HCT116 (cell line): ENCODE measurements at regions not wholly inside any gene's neighbourhood (a gene's known extent, or its start where the extent isn't known, plus 50 kb on each side); places are given as distances from the start of the nearest gene placed in this dataset.

Experiments used
- ATAC-seq: fragments of 200-7000 bp; cut with Tn5 transposase; 2 replicates; pipeline ENCODE4 v1.9.1; 2020; ENCODE audit warnings: mild to moderate bottlenecking, moderate library complexity
- BruUV-seq: library from RNA; stranded (reverse); fragments of 400-500 nt; replicated peaks from 2 replicates; lab custom pipeline; 2021; lab: Mats Ljungman, UMichigan
- CTCF ChIA-PET: fragments of 300-600 bp; sonication (Branson Sonifier 250); formaldehyde crosslinking; loops from one replicate; lab custom pipeline; 2021; ENCODE audit warnings: antibody characterized with exemption; lab: Charles Lee
- POLR2A ChIA-PET: fragments of 300-600, 350-600 bp; sonication (Branson Sonifier 250); formaldehyde crosslinking; loops from one replicate; lab custom pipeline; 2021; ENCODE audit warnings: antibody characterized with exemption; lab: Charles Lee
- RAD21 ChIA-PET, 2 experiments: fragments of 300-600 bp; sonication (Branson Sonifier 250); formaldehyde crosslinking; loops; one replicate each; lab custom pipeline; 2023; ENCODE audit warnings: low total read pairs in 2 of 2; ENCODE audit not compliant: uncharacterized antibody in 2 of 2, unreplicated experiment in 2 of 2, low non-redundant PET in 1 of 2; lab: Charles Lee
- DNase-seq: peaks from one replicate; pipeline ENCODE4 v3.0.0-alpha.2; 2010; ENCODE audit warnings: low read depth, low spot score
- H2AFZ ChIP-seq: fragments of 200-600 bp; shearing (Covaris generic), sonication (generic); 2 replicates; pipeline ENCODE4 v1.6.1; 2017; ENCODE audit warnings: low read depth, mixed run types, mixed read lengths, antibody characterized with exemption, low read length; ENCODE audit not compliant: poor library complexity, severe bottlenecking
- H3K27ac ChIP-seq: 2 replicates; pipeline ENCODE4 v1.5.1; 2012; ENCODE audit warnings: low read depth, low read length
- H3K27me3 ChIP-seq: fragments of 200-600 bp; sonication (generic); 2 replicates; pipeline ENCODE4 v1.6.1; 2016; ENCODE audit warnings: mixed run types, low read length, mixed read lengths; ENCODE audit not compliant: insufficient read depth
- H3K36me3 ChIP-seq, 2 experiments: fragments of 200-500 bp in 1 of 2; fragments of 200-600 bp in 1 of 2; sonication (Bioruptor generic) in 1 of 2; sonication (generic) in 1 of 2; 2 replicates each; pipeline versions ENCODE4 v1.5.1 to v1.6.1; 2014 to 2016; ENCODE audit warnings: low read length in 2 of 2, inconsistent platforms in 1 of 2, mixed read lengths in 1 of 2, mixed run types in 1 of 2; ENCODE audit not compliant: insufficient read depth in 2 of 2, control insufficient read depth in 1 of 2
- H3K4me1 ChIP-seq, 2 experiments: fragments of 200-600 bp in 1 of 2; sonication (generic) in 1 of 2; 2 replicates each; pipeline versions ENCODE4 v1.5.1 to v1.6.1; 2012 to 2017; ENCODE audit warnings: low read length in 2 of 2, inconsistent platforms in 1 of 2, mild to moderate bottlenecking in 1 of 2, mixed read lengths in 1 of 2, mixed run types in 1 of 2, moderate library complexity in 1 of 2; ENCODE audit not compliant: insufficient read depth in 2 of 2, control insufficient read depth in 1 of 2
- H3K4me2 ChIP-seq: fragments of 200-600 bp; sonication (generic); 2 replicates; pipeline ENCODE4 v1.6.1; 2017; ENCODE audit warnings: mixed run types, low read length, mixed read lengths
- H3K4me3 ChIP-seq, 2 experiments: fragments of 200-600 bp in 1 of 2; sonication (generic) in 1 of 2; replicated peaks in 1 of 2; 2 replicates each; pipeline ENCODE4 v1.5.1; 2011 to 2016; ENCODE audit warnings: low read length in 2 of 2, control low read depth in 1 of 2, low read depth in 1 of 2, mild to moderate bottlenecking in 1 of 2, mixed read lengths in 1 of 2, mixed run types in 1 of 2
- H3K79me2 ChIP-seq: fragments of 200-600 bp; sonication (generic); 2 replicates; pipeline ENCODE4 v1.6.1; 2017; ENCODE audit warnings: mild to moderate bottlenecking, mixed run types, low read length, moderate library complexity, mixed read lengths; ENCODE audit not compliant: insufficient read depth
- H3K9ac ChIP-seq: fragments of 200-600 bp; sonication (generic); 2 replicates; pipeline ENCODE4 v1.6.1; 2016; ENCODE audit warnings: low read length, mixed read lengths
- H3K9me2 ChIP-seq: fragments of 200-600 bp; sonication (generic), shearing (Covaris generic); 2 replicates; pipeline ENCODE4 v1.6.1; 2017; ENCODE audit warnings: mixed run types, mild to moderate bottlenecking, moderate library complexity; ENCODE audit not compliant: insufficient read depth
- H3K9me3 ChIP-seq, 2 experiments: fragments of 200-500 bp in 1 of 2; fragments of 200-600 bp in 1 of 2; sonication (Bioruptor generic) in 1 of 2; sonication (generic) in 1 of 2; 2 replicates each; pipeline ENCODE4 v1.6.1; 2014 to 2017; ENCODE audit warnings: low read length in 2 of 2, mixed read lengths in 2 of 2, inconsistent platforms in 1 of 2, low read depth in 1 of 2, mild to moderate bottlenecking in 1 of 2, mixed run types in 1 of 2, moderate library complexity in 1 of 2; ENCODE audit not compliant: control insufficient read depth in 1 of 2, insufficient read depth in 1 of 2
- H4K20me1 ChIP-seq: fragments of 200-600 bp; sonication (generic), shearing (Covaris generic); 2 replicates; pipeline ENCODE4 v1.6.1; 2017; ENCODE audit warnings: mixed run types, mild to moderate bottlenecking, moderate library complexity; ENCODE audit not compliant: insufficient read depth
- ATF3 ChIP-seq: IDR thresholded peaks from 2 replicates; pipeline ENCODE4 v1.6.1; 2012
- CBX3 ChIP-seq: IDR thresholded peaks from 2 replicates; pipeline ENCODE4 v1.6.1; 2012; ENCODE audit warnings: low read depth
- CEBPB ChIP-seq: IDR thresholded peaks from 2 replicates; pipeline ENCODE4 v1.6.1; 2012; ENCODE audit warnings: low read depth
- EGR1 ChIP-seq: IDR thresholded peaks from 2 replicates; pipeline ENCODE4 v1.6.1; 2012; ENCODE audit warnings: low read depth
- ELF1 ChIP-seq: IDR thresholded peaks from 2 replicates; pipeline ENCODE4 v1.6.1; 2012; ENCODE audit warnings: low read depth, borderline replicate concordance
- EZH2 ChIP-seq: fragments of 200-600 bp; sonication (generic); IDR thresholded peaks from 2 replicates; pipeline ENCODE4 v1.6.1; 2017; ENCODE audit warnings: antibody characterized with exemption, mixed run types
- EZH2phosphoT487 ChIP-seq: fragments of 200-600 bp; IDR thresholded peaks from 2 replicates; pipeline ENCODE4 v1.6.1; 2018; ENCODE audit warnings: antibody characterized with exemption, borderline replicate concordance
- FOSL1 ChIP-seq: IDR thresholded peaks from 2 replicates; pipeline ENCODE4 v1.6.1; 2012; ENCODE audit warnings: low read depth
- MAX ChIP-seq: IDR thresholded peaks from 2 replicates; pipeline ENCODE4 v1.6.1; 2012
- POLR2A ChIP-seq: IDR thresholded peaks from 2 replicates; pipeline ENCODE4 v1.7.0; 2011; ENCODE audit warnings: borderline replicate concordance; ENCODE audit not compliant: insufficient read depth, insufficient read length; ENCODE audit errors: extremely low read depth
- POLR2AphosphoS5 ChIP-seq: IDR thresholded peaks from 2 replicates; pipeline ENCODE4 v1.6.1; 2011; ENCODE audit warnings: mild to moderate bottlenecking, low read depth, low read length, moderate library complexity
- RAD21 ChIP-seq: IDR thresholded peaks from 2 replicates; pipeline ENCODE4 v1.6.1; 2012; ENCODE audit warnings: low read depth, mild to moderate bottlenecking
- SP1 ChIP-seq: IDR thresholded peaks from 2 replicates; pipeline ENCODE4 v1.6.1; 2012; ENCODE audit warnings: low read depth
- SRF ChIP-seq: IDR thresholded peaks from 2 replicates; pipeline ENCODE4 v1.6.1; 2012; ENCODE audit warnings: low read depth
- TCF7L2 ChIP-seq: IDR thresholded peaks from 2 replicates; pipeline ENCODE4 v1.7.0; 2011; ENCODE audit warnings: borderline replicate concordance, inconsistent platforms; ENCODE audit not compliant: insufficient read depth, insufficient read length; ENCODE audit errors: extremely low read depth
- ZBTB33 ChIP-seq: IDR thresholded peaks from 2 replicates; pipeline ENCODE4 v1.6.1; 2011; ENCODE audit warnings: mild to moderate bottlenecking, low read length, moderate library complexity; ENCODE audit not compliant: insufficient replicate concordance; ENCODE audit errors: extremely low read depth
- ZFX ChIP-seq: fragments of 450-650 bp; IDR thresholded peaks from 2 replicates; pipeline ENCODE4 v1.6.1; 2017
- ZNF274 ChIP-seq: fragments of 200-500 bp; sonication (Bioruptor generic); IDR thresholded peaks from 2 replicates; pipeline ENCODE4 v1.6.1; 2014; ENCODE audit warnings: mild to moderate bottlenecking, low read depth, low read length, inconsistent platforms
- intact Hi-C: fragments of 100-400 bp; cut with micrococcal nuclease; formaldehyde crosslinking; loops from 2 replicates; pipeline ENCODE4 v1.10.0; 2022

GRCh38 chr17:34822007-34822739 is 139.1 kb downstream of the CCT6B start:
- no peaks in the 10 kb centered on the region for H3K9me2 ChIP-seq
- no TSS peak for BruUV-seq
- no peaks in the 10 kb centered on the region for H3K9me3 ChIP-seq
- H3K4me2 ChIP-seq: no peak overlapping the region
- peaks cover 41% of the 10 kb centered on the region for H3K27me3 ChIP-seq
- H2AFZ ChIP-seq: no peak overlapping the region
- intact Hi-C loops: no loop called here
- H3K9ac ChIP-seq: no peak overlapping the region
- TF ChIP-seq MAX: no peak
- no peak for TF ChIP-seq POLR2A
- no peak for TF ChIP-seq ZFX
- no peak for TF ChIP-seq ATF3
- no peak for TF ChIP-seq EZH2
- TF ChIP-seq SP1: no peak
- no peak for TF ChIP-seq CBX3
- TF ChIP-seq CEBPB: no peak
- ChIA-PET CTCF (no interaction called here), RAD21 (no interaction called here), POLR2A (no interaction called here)
- H3K27ac ChIP-seq: no peak overlapping the region
- H3K4me3 ChIP-seq: no peak overlapping the region
- no peak for DNase-seq
- peaks cover 7% of the 10 kb centered on the region in 2 experiments; a peak in 3 of 4 replicates for H3K4me1 ChIP-seq
- ATAC-seq: no peak
- no peaks in the 10 kb centered on the region for H3K36me3 ChIP-seq
- H3K79me2 ChIP-seq: no peaks in the 10 kb centered on the region
- no peaks in the 10 kb centered on the region for H4K20me1 ChIP-seq

GRCh38 chr17:34820922-34821321 is 140.3 kb downstream of the CCT6B start:
- Histone ChIP-seq H3K4me1 (no peaks in the 10 kb centered on the region; a peak in 1 of 4 replicates), H3K36me3 (no peaks in the 10 kb centered on the region), H4K20me1 (no peaks in the 10 kb centered on the region), H3K9me2 (no peaks in the 10 kb centered on the region), H3K4me2 (no peak overlapping the region), H2AFZ (no peak overlapping the region), H3K9me3 (no peaks in the 10 kb centered on the region), H3K27ac (no peak overlapping the region), H3K4me3 (no peak overlapping the region), H3K27me3 (peaks cover 45% of the 10 kb centered on the region), H3K9ac (no peak overlapping the region), H3K79me2 (no peaks in the 10 kb centered on the region)
- TF ChIP-seq SP1: no peak
- no peak for TF ChIP-seq CBX3
- TF ChIP-seq ELF1: no peak
- no peak for TF ChIP-seq POLR2A
- TF ChIP-seq EZH2: no peak
- no peak for TF ChIP-seq CEBPB
- no peak for TF ChIP-seq ATF3
- TF ChIP-seq MAX: no peak
- no peak for TF ChIP-seq EGR1
- no peak for TF ChIP-seq TCF7L2
- no peak for TF ChIP-seq ZBTB33
- TF ChIP-seq RAD21: no peak
- no peak for TF ChIP-seq ZNF274
- TF ChIP-seq FOSL1: no peak
- TF ChIP-seq POLR2AphosphoS5: no peak
- TF ChIP-seq EZH2phosphoT487: no peak
- no peak for TF ChIP-seq SRF
- intact Hi-C loops: no loop called here
- ATAC-seq (no peak), DNase-seq (no peak)
- no TSS peak for BruUV-seq
- RAD21 ChIA-PET: no interaction called here
- CTCF ChIA-PET: no interaction called here
- POLR2A ChIA-PET: no interaction called here
